A673 (cell line): ENCODE measurements at regions not wholly inside any gene's neighbourhood (a gene's known extent, or its start where the extent isn't known, plus 50 kb on each side); places are given as distances from the start of the nearest gene placed in this dataset.

Experiments
- BruUV-seq: library from RNA; stranded (reverse); fragments of 400-500 nt; replicated peaks from 2 replicates; lab custom pipeline; 2021; lab: Mats Ljungman, UMichigan
- CTCF ChIA-PET: fragments of 300-600 bp; sonication (Branson Sonifier 250); formaldehyde crosslinking; loops from one replicate; lab custom pipeline; 2022; ENCODE audit warnings: antibody characterized with exemption; lab: Charles Lee
- POLR2A ChIA-PET: fragments of 300-600 bp; sonication (Branson Sonifier 250); formaldehyde crosslinking; loops from one replicate; lab custom pipeline; 2022; ENCODE audit warnings: antibody characterized with exemption; ENCODE audit not compliant: low non-redundant PET; lab: Charles Lee
- DNase-seq: peaks from one replicate; pipeline ENCODE4 v3.0.0-alpha.2; 2015; ENCODE audit warnings: low spot score
- H3K27ac ChIP-seq: fragments of 200-600 bp; sonication (generic); 2 replicates; pipeline ENCODE4 v1.5.1; 2016; ENCODE audit warnings: mixed run types, low read depth, mild to moderate bottlenecking, mixed read lengths, antibody characterized with exemption, low read length; ENCODE audit not compliant: poor library complexity, severe bottlenecking
- H3K27me3 ChIP-seq: fragments of 200-600 bp; sonication (generic); replicated peaks from 2 replicates; pipeline ENCODE4 v1.6.1; 2017; ENCODE audit warnings: mixed run types, low read depth, mild to moderate bottlenecking, mixed read lengths, antibody characterized with exemption, low read length; ENCODE audit not compliant: insufficient read depth, poor library complexity
- H3K36me3 ChIP-seq: fragments of 200-600 bp; sonication (generic); 2 replicates; pipeline ENCODE4 v1.6.1; 2016; ENCODE audit warnings: mixed run types, mild to moderate bottlenecking, mixed read lengths, antibody characterized with exemption, low read length; ENCODE audit not compliant: insufficient read depth, poor library complexity, severe bottlenecking
- H3K4me1 ChIP-seq: fragments of 200-600 bp; sonication (generic); 2 replicates; pipeline ENCODE4 v1.6.1; 2017; ENCODE audit warnings: mixed run types, mild to moderate bottlenecking, mixed read lengths, antibody characterized with exemption, low read length; ENCODE audit not compliant: insufficient read depth, poor library complexity, severe bottlenecking
- H3K4me3 ChIP-seq: fragments of 200-600 bp; sonication (generic); 2 replicates; pipeline ENCODE4 v1.5.1; 2016; ENCODE audit warnings: low read depth, mixed run types, mild to moderate bottlenecking, mixed read lengths, low read length; ENCODE audit not compliant: poor library complexity, severe bottlenecking
- H3K9me3 ChIP-seq: fragments of 200-600 bp; sonication (generic); 2 replicates; pipeline ENCODE4 v1.6.1; 2016; ENCODE audit warnings: mixed run types, low read depth, mild to moderate bottlenecking, mixed read lengths, antibody characterized with exemption, low read length; ENCODE audit not compliant: poor library complexity, severe bottlenecking
- CTCF ChIP-seq: fragments of 300-800, 200-600 bp; sonication (generic); conservative IDR thresholded peaks from 2 replicates; pipeline ENCODE4 v1.5.1; 2017; ENCODE audit warnings: low read depth, mild to moderate bottlenecking, antibody characterized with exemption, low read length, moderate library complexity, mixed read lengths
- EZH2 ChIP-seq: fragments of 200-600 bp; sonication (generic); IDR thresholded peaks from 2 replicates; pipeline ENCODE4 v1.6.1; 2017; ENCODE audit warnings: borderline replicate concordance, low read depth, mild to moderate bottlenecking, mixed read lengths, antibody characterized with exemption, low read length; ENCODE audit not compliant: poor library complexity, severe bottlenecking
- intact Hi-C: fragments of 100-400 bp; cut with micrococcal nuclease; formaldehyde crosslinking; loops from one replicate; pipeline ENCODE4 v1.10.0; 2022; ENCODE audit not compliant: unreplicated experiment

- Histone ChIP-seq H3K36me3 (no peaks in the 10 kb centered on the region), H3K27me3 (no peaks in the 10 kb centered on the region), H3K27ac (no peak overlapping the region), H3K4me3 (no peak overlapping the region), H3K4me1 (no peaks in the 10 kb centered on the region), H3K9me3 (no peaks in the 10 kb centered on the region)
- no peak for DNase-seq
- ChIA-PET CTCF (no interaction called here), POLR2A (no interaction called here)
- TF ChIP-seq CTCF = no peak
- TF ChIP-seq EZH2 = no peak
- intact Hi-C loops = no loop called here
- no TSS peak for BruUV-seq
Observed at GRCh38 chr1:182279724-182280503, 111.7 kb downstream of the GLUL start.

GRCh38 chr1:182279302-182279701 lies 112.3 kb downstream of the GLUL start:
- H3K4me3 ChIP-seq = no peak overlapping the region
- H3K27me3 ChIP-seq = no peaks in the 10 kb centered on the region
- H3K9me3 ChIP-seq = no peaks in the 10 kb centered on the region
- H3K27ac ChIP-seq = no peak overlapping the region
- no TSS peak for BruUV-seq
- no peaks in the 10 kb centered on the region for H3K36me3 ChIP-seq
- CTCF ChIA-PET = no interaction called here
- intact Hi-C loops = no loop called here
- H3K4me1 ChIP-seq = no peaks in the 10 kb centered on the region
- TF ChIP-seq CTCF = no peak
- no peak for TF ChIP-seq EZH2
- DNase-seq = no peak
- POLR2A ChIA-PET = no interaction called here

GRCh38 chr1:182278144-182279054 lies 113.2 kb downstream of the GLUL start:
- Histone ChIP-seq H3K9me3 (no peaks in the 10 kb centered on the region), H3K36me3 (no peaks in the 10 kb centered on the region), H3K27ac (no peak overlapping the region), H3K27me3 (peaks cover 6% of the 10 kb centered on the region), H3K4me1 (no peaks in the 10 kb centered on the region), H3K4me3 (no peak overlapping the region)
- DNase-seq = no peak
- CTCF ChIA-PET = no interaction called here
- intact Hi-C loops = no loop called here
- BruUV-seq = no TSS peak
- no peak for TF ChIP-seq EZH2
- TF ChIP-seq CTCF = no peak
- POLR2A ChIA-PET = no interaction called here
